ENCODE measurements at regions not wholly inside any gene's neighbourhood (a gene's known extent, or its start where the extent isn't known, plus 50 kb on each side); places are given as distances from the start of the nearest gene placed in this dataset.

DNA sequence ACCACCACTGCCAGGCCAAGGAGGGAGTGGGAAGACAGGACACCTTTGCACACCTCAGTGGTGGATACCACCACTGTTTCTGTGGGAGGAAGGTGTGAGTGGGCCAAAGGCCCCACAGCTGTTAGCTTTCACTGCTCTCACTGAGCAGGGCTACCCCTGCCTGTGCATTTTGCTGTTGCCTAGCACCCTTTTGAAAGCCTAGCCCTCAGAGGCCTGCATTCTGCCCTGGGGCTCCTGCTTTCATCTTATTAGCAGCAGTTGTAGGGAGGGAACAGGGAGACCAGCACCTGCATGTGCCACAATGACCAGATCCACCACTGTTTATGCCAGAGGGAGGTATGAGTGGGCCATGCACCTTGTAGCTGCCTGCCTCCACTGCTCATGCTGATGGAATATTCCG is 110.9 kb upstream of the C21orf91 start:
- TF ChIP-seq, protein P1, sequence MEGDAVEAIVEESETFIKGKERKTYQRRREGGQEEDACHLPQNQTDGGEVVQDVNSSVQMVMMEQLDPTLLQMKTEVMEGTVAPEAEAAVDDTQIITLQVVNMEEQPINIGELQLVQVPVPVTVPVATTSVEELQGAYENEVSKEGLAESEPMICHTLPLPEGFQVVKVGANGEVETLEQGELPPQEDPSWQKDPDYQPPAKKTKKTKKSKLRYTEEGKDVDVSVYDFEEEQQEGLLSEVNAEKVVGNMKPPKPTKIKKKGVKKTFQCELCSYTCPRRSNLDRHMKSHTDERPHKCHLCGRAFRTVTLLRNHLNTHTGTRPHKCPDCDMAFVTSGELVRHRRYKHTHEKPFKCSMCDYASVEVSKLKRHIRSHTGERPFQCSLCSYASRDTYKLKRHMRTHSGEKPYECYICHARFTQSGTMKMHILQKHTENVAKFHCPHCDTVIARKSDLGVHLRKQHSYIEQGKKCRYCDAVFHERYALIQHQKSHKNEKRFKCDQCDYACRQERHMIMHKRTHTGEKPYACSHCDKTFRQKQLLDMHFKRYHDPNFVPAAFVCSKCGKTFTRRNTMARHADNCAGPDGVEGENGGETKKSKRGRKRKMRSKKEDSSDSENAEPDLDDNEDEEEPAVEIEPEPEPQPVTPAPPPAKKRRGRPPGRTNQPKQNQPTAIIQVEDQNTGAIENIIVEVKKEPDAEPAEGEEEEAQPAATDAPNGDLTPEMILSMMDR (IDR thresholded peaks at IDR 0.05) = no peak
- TF ChIP-seq POLR2AphosphoS5 (IDR thresholded peaks at IDR 0.05) = no peak
